IMR-90 (cell line): ENCODE measurements at regions not wholly inside any gene's neighbourhood (a gene's known extent, or its start where the extent isn't known, plus 50 kb on each side); places are given as distances from the start of the nearest gene placed in this dataset.

Source experiments
- ATAC-seq: fragments of 200-7000 bp; cut with Tn5 transposase; 2 replicates; pipeline ENCODE4 v1.9.1; 2020; ENCODE audit warnings: low read depth, mild to moderate bottlenecking, moderate library complexity
- BruUV-seq: library from RNA; stranded (reverse); fragments of 400-500 nt; replicated peaks from 2 replicates; lab custom pipeline; 2021; lab: Mats Ljungman, UMichigan
- CTCF ChIA-PET: fragments of 300-600 bp; formaldehyde crosslinking; extraction: SDS; loops from one replicate; lab custom pipeline; 2021; ENCODE audit warnings: antibody characterized with exemption; lab: Yijun Ruan, JAX
- POLR2A ChIA-PET: fragments of 300-600 bp; sonication (Branson Sonifier 250); formaldehyde crosslinking; loops from one replicate; lab custom pipeline; 2022; ENCODE audit warnings: antibody characterized with exemption; ENCODE audit not compliant: unreplicated experiment; lab: Charles Lee
- DNase-seq: peaks from one replicate; pipeline ENCODE4 v3.0.0; 2013
- H2AFZ ChIP-seq: replicated peaks from 2 replicates; pipeline ENCODE3; 2013; ENCODE audit warnings: low read length, mild to moderate bottlenecking; ENCODE audit not compliant: poor library complexity
- H2AK5ac ChIP-seq: 2 replicates; pipeline ENCODE4 v1.6.1; 2013; ENCODE audit warnings: low read depth, low read length, inconsistent platforms
- H2AK9ac ChIP-seq: replicated peaks from 2 replicates; pipeline ENCODE3; 2013; ENCODE audit warnings: mild to moderate bottlenecking, low read depth, low read length, moderate library complexity; ENCODE audit not compliant: poor library complexity
- H2BK120ac ChIP-seq: 2 replicates; pipeline ENCODE4 v1.6.1; 2013; ENCODE audit warnings: low read depth, low read length, inconsistent platforms
- H2BK15ac ChIP-seq: 3 replicates; pipeline ENCODE4 v1.6.1; 2013; ENCODE audit warnings: low read depth, low read length, inconsistent platforms
- H2BK20ac ChIP-seq: 2 replicates; pipeline ENCODE4 v1.6.1; 2013; ENCODE audit warnings: low read depth, mild to moderate bottlenecking, inconsistent platforms, low read length, moderate library complexity
- H2BK5ac ChIP-seq: 2 replicates; pipeline ENCODE4 v1.6.1; 2013; ENCODE audit warnings: mild to moderate bottlenecking, low read depth, low read length, inconsistent platforms; ENCODE audit not compliant: poor library complexity, severe bottlenecking
- H3K14ac ChIP-seq: replicated peaks from 2 replicates; pipeline ENCODE4 v1.6.1; 2013; ENCODE audit warnings: low read depth, low read length, inconsistent platforms
- H3K18ac ChIP-seq: 2 replicates; pipeline ENCODE4 v1.6.1; 2013; ENCODE audit warnings: low read depth, low read length, control low read depth
- H3K23ac ChIP-seq: 2 replicates; pipeline ENCODE4 v1.6.1; 2013; ENCODE audit warnings: low read depth, low read length, inconsistent platforms
- H3K27ac ChIP-seq: 2 replicates; pipeline ENCODE4 v1.5.1; 2013; ENCODE audit warnings: mild to moderate bottlenecking, control low read depth, low read length; ENCODE audit not compliant: insufficient read depth
- H3K27me3 ChIP-seq: 2 replicates; pipeline ENCODE4 v1.6.1; 2013; ENCODE audit warnings: low read length; ENCODE audit not compliant: control insufficient read depth, insufficient read depth
- H3K36me3 ChIP-seq: 2 replicates; pipeline ENCODE4 v1.6.1; 2013; ENCODE audit warnings: low read length, mixed read lengths; ENCODE audit not compliant: control insufficient read depth, insufficient read depth
- H3K4ac ChIP-seq: 2 replicates; pipeline ENCODE4 v1.6.1; 2013; ENCODE audit warnings: low read depth, low read length, inconsistent platforms
- H3K4me1 ChIP-seq: 2 replicates; pipeline ENCODE4 v1.6.1; 2013; ENCODE audit warnings: low read length, mixed read lengths; ENCODE audit not compliant: control insufficient read depth, insufficient read depth
- H3K4me2 ChIP-seq: 2 replicates; pipeline ENCODE4 v1.6.1; 2013; ENCODE audit warnings: low read depth, mild to moderate bottlenecking, control low read depth, low read length, moderate library complexity
- H3K4me3 ChIP-seq: 2 replicates; pipeline ENCODE4 v1.5.1; 2013; ENCODE audit warnings: low read depth, mild to moderate bottlenecking, control low read depth, low read length, moderate library complexity; ENCODE audit not compliant: insufficient read depth
- H3K56ac ChIP-seq: 2 replicates; pipeline ENCODE4 v1.6.1; 2013; ENCODE audit warnings: low read length, inconsistent platforms; ENCODE audit not compliant: insufficient read depth; ENCODE audit errors: extremely low read depth
- H3K79me1 ChIP-seq, 2 experiments: 2 replicates each; pipeline ENCODE4 v1.6.1; 2013; ENCODE audit warnings: low read length in 2 of 2, inconsistent platforms in 1 of 2, low read depth in 1 of 2
- H3K9ac ChIP-seq: 2 replicates; pipeline ENCODE4 v1.6.1; 2013; ENCODE audit warnings: low read depth, low read length, control low read depth
- H3K9me1 ChIP-seq: 2 replicates; pipeline ENCODE4 v1.6.1; 2013; ENCODE audit warnings: low read length, inconsistent platforms; ENCODE audit not compliant: insufficient read depth
- H3K9me3 ChIP-seq: 2 replicates; pipeline ENCODE4 v1.6.1; 2013; ENCODE audit warnings: low read length; ENCODE audit not compliant: control insufficient read depth, insufficient read depth
- H4K20me1 ChIP-seq: 2 replicates; pipeline ENCODE4 v1.6.1; 2013; ENCODE audit warnings: low read length, inconsistent platforms; ENCODE audit not compliant: insufficient read depth
- H4K5ac ChIP-seq: 2 replicates; pipeline ENCODE4 v1.6.1; 2013; ENCODE audit warnings: mild to moderate bottlenecking, low read depth, low read length, control low read depth
- H4K8ac ChIP-seq, 2 experiments: 2 replicates each; pipeline ENCODE4 v1.6.1; 2013; ENCODE audit warnings: low read depth in 2 of 2, low read length in 2 of 2, control low read depth in 1 of 2, inconsistent platforms in 1 of 2
- H4K91ac ChIP-seq: 2 replicates; pipeline ENCODE4 v1.6.1; 2013; ENCODE audit warnings: low read depth, low read length, inconsistent platforms; ENCODE audit not compliant: insufficient read depth
- CEBPB ChIP-seq: IDR thresholded peaks from 2 replicates; pipeline ENCODE4 v1.6.1; 2012; ENCODE audit warnings: low read depth, low read length, improper control_type of control experiment
- CTCF ChIP-seq: conservative IDR thresholded peaks from 2 replicates; pipeline ENCODE4 v1.5.1; 2012; ENCODE audit warnings: mild to moderate bottlenecking, low read depth, low read length, improper control_type of control experiment
- WGBS, 2 experiments: methylation state at CpG; one replicate each; pipeline versions ENCODE4 v1.1.5 to v1.1.7; 2013; ENCODE audit warnings: missing lambda C conversion rate in 2 of 2; ENCODE audit not compliant: insufficient read length in 1 of 2; ENCODE audit errors: extremely low coverage in 2 of 2; 5-methylcytosine and 5-hydroxymethylcytosine counted together
- dilution Hi-C: fragments of 300-500 bp; cut with HindIII; formaldehyde crosslinking; loops from one replicate; pipeline ENCODE4 v1.14.3; 2018; ENCODE audit warnings: low sequenced_read_pairs; ENCODE audit not compliant: unreplicated experiment
- in situ Hi-C: fragments of 300-500 bp; cut with MboI; formaldehyde crosslinking; loops from 3 replicates; pipeline ENCODE4 v1.14.3; 2019; ENCODE audit warnings: low sequenced_read_pairs, inconsistent platforms, mixed read lengths
- intact Hi-C: fragments of 100-400 bp; cut with micrococcal nuclease; formaldehyde crosslinking; loops from 2 replicates; pipeline ENCODE4 v1.10.0; 2022

- Histone ChIP-seq H3K4me1 (no peaks in the 10 kb centered on the region), H3K36me3 (no peaks in the 10 kb centered on the region), H3K27me3 (no peaks in the 10 kb centered on the region; the same call in 1 of the 2 replicates), H3K4me3 (no peak overlapping the region), H3K14ac (no peak overlapping the region), H3K79me1 (no peaks in the 10 kb centered on the region), H3K9me3 (no peaks in the 10 kb centered on the region), H3K56ac (no peak overlapping the region), H2BK20ac (no peak overlapping the region), H4K5ac (no peak overlapping the region), H3K23ac (no peak overlapping the region), H2BK15ac (no peak overlapping the region), H3K4me2 (no peak overlapping the region), H2BK5ac (no peak overlapping the region), H2BK120ac (no peak overlapping the region), H3K27ac (no peak overlapping the region), H3K9ac (no peak overlapping the region), H2AK5ac (no peak overlapping the region), H2AK9ac (no peak overlapping the region), H4K8ac (no peak overlapping the region), H3K18ac (no peak overlapping the region), H3K9me1 (no peaks in the 10 kb centered on the region), H4K91ac (no peak overlapping the region), H2AFZ (no peak overlapping the region), H3K4ac (no peak overlapping the region), H4K20me1 (no peaks in the 10 kb centered on the region)
- dilution Hi-C loops: no loop called here
- DNase-seq (no peak), ATAC-seq (no peak)
- no CpG with 5 or more reads among the region's 2 CpGs for WGBS, 2 experiments
- ChIA-PET CTCF (no interaction called here), POLR2A (no interaction called here)
- TF ChIP-seq CEBPB (no peak), CTCF (no peak)
- intact Hi-C loops: no loop called here
- BruUV-seq: no TSS peak
- in situ Hi-C loops: no loop called here
Measured at GRCh38 chr1:91172541-91172940, 150.7 kb upstream of the ZNF644 start.
